GM12878 (cell line): ENCODE measurements at regions not wholly inside any gene's neighbourhood (a gene's known extent, or its start where the extent isn't known, plus 50 kb on each side); places are given as distances from the start of the nearest gene placed in this dataset.

Source experiments
- CREB1 ChIP-seq: IDR thresholded peaks from 2 replicates; pipeline ENCODE4 v1.6.1; 2012; ENCODE audit warnings: low read depth, mild to moderate bottlenecking, inconsistent platforms
- EZH2 ChIP-seq: IDR thresholded peaks from 2 replicates; pipeline ENCODE4 v1.6.1; 2012; ENCODE audit warnings: low read depth, mild to moderate bottlenecking, control low read depth, inconsistent platforms, low read length, borderline replicate concordance; ENCODE audit not compliant: control insufficient read depth
- GABPA ChIP-seq: IDR thresholded peaks from 2 replicates; pipeline ENCODE4 v1.6.1; 2014; ENCODE audit warnings: antibody characterized with exemption, low read depth, mild to moderate bottlenecking, inconsistent platforms
- JUNB ChIP-seq: IDR thresholded peaks from 2 replicates; pipeline ENCODE4 v1.6.1; 2016; ENCODE audit warnings: antibody characterized with exemption, mild to moderate bottlenecking
- POLR2AphosphoS5 ChIP-seq: IDR thresholded peaks from 2 replicates; pipeline ENCODE4 v1.6.1; 2011; ENCODE audit warnings: mild to moderate bottlenecking, low read length, inconsistent platforms
- SUZ12 ChIP-seq: fragments of 200-600 bp; sonication (generic); IDR thresholded peaks from one replicate; pipeline ENCODE4 v1.6.1; 2018; ENCODE audit warnings: antibody characterized with exemption, mild to moderate bottlenecking; ENCODE audit not compliant: unreplicated experiment
- TCF12 ChIP-seq: IDR thresholded peaks from 2 replicates; pipeline ENCODE4 v1.6.1; 2011; ENCODE audit warnings: low read depth, mild to moderate bottlenecking, low read length
- ZZZ3 ChIP-seq: IDR thresholded peaks from 2 replicates; pipeline ENCODE4 v1.6.1; 2011; ENCODE audit warnings: low read depth; ENCODE audit not compliant: control insufficient read depth, insufficient read length
- TF ChIP-seq, protein P1 (sequence below): IDR thresholded peaks from 2 replicates; pipeline ENCODE4 v1.6.1; 2012; ENCODE audit warnings: low read length, inconsistent platforms

DNA sequence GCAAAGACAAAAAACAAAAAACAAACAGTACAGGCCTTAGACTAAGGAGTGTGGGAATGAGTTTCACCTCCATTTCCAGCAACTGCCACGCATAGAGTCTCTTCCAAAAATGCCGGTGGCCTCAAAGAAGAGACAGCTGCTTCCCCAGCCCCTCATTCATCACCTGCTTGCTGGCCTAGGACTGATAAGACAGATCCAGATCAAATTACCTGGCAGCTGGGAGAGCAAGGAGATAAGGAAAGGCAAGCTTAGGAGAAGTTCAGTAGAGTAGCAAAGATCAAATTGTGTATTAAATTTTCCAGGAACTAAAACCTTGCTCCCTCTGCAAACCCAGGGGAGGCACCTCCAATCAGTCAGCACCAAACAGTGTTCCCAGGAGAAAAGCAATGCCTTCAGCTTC lies 325.8 kb upstream of the CTNNB1 start:
- TF ChIP-seq GABPA = no peak
- TF ChIP-seq, protein P1, sequence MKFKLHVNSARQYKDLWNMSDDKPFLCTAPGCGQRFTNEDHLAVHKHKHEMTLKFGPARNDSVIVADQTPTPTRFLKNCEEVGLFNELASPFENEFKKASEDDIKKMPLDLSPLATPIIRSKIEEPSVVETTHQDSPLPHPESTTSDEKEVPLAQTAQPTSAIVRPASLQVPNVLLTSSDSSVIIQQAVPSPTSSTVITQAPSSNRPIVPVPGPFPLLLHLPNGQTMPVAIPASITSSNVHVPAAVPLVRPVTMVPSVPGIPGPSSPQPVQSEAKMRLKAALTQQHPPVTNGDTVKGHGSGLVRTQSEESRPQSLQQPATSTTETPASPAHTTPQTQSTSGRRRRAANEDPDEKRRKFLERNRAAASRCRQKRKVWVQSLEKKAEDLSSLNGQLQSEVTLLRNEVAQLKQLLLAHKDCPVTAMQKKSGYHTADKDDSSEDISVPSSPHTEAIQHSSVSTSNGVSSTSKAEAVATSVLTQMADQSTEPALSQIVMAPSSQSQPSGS = no peak
- TF ChIP-seq POLR2AphosphoS5 = no peak
- no peak for TF ChIP-seq ZZZ3
- TF ChIP-seq JUNB = no peak
- no peak for TF ChIP-seq TCF12
- no peak for TF ChIP-seq CREB1
- TF ChIP-seq SUZ12 = no peak
- TF ChIP-seq EZH2 = no peak
